ENCODE measurements at regions not wholly inside any gene's neighbourhood (a gene's known extent, or its start where the extent isn't known, plus 50 kb on each side); places are given as distances from the start of the nearest gene placed in this dataset.

GRCh38 chr3:35969406-35969805, 330.1 kb downstream of the ARPP21 start:
- no peak for TF ChIP-seq EP300 (IDR thresholded peaks at IDR 0.05)
- no peak for TF ChIP-seq CTCF (IDR thresholded peaks at IDR 0.05)
- no peak for TF ChIP-seq POLR2A (IDR thresholded peaks at IDR 0.05)
